ENCODE measurements at regions not wholly inside any gene's neighbourhood (a gene's known extent, or its start where the extent isn't known, plus 50 kb on each side); places are given as distances from the start of the nearest gene placed in this dataset.

DNA sequence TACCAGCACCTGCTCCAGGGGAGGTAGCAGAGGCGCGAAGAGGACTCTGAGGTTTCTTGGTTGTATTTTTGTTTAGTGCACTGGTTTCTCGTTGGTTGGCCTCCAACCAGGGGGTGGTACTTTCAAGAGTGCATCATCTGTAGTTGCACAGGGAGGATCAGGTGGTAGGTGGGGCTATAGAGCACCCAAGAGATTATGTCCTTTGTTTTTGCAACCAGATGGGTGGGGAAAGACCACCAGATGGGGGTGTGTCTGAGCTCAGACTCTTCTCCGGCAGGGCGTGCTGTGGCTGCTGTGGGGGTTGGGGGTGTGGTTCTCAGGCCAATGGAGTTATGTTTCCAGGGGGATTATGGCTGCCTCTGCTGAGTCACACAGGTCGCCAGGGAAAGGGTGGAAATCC is 254.4 kb upstream of the KLF12 start:
- DNase-seq (ENCODE audit: low spot score) = no peak

DNA sequence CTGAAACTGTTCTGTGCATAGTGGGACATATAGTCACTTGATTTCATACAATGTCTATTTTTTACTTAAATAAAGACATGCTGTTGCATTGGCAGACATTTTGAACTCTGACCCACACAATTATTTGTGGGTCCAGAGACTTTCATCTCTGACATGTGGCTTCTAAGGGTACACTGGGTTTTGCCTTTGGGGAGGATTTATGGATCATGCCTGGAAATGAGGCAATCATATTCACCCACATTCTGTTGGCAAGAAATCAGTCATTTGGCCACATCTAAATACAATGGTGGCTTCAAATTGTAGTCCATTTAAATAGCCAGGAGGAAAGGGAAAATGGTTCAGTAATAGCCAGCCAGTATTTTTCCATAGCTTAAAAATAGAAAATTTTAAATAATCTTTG is 238.3 kb upstream of the KLF12 start:
- DNase-seq (ENCODE audit: low spot score) = no peak

GRCh38 chr13:74367193-74367592 is 233.0 kb upstream of the KLF12 start:
- DNase-seq (ENCODE audit: low spot score) = no peak

DNA sequence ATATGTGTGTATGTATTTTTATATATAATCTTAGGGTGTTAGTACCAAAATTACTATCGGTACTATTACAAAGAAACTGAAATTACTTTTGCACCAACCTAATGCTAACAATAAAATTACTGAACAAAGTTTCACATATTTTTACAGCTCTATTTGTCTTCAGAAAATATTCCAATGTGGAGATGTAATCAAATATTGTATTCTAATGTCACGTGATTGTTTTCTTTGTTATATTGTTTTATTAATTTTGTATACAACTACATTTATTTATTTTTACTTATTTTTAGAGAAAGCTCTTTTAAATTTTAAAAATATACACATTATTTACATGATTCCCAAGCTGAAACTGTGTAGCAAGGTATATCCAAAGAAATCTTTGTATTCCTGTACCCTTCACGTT is 227.1 kb upstream of the KLF12 start:
- DNase-seq (ENCODE audit: low spot score) = no peak

GRCh38 chr13:74346960-74347359 is 212.8 kb upstream of the KLF12 start:
- DNase-seq (ENCODE audit: low spot score) = no peak

DNA sequence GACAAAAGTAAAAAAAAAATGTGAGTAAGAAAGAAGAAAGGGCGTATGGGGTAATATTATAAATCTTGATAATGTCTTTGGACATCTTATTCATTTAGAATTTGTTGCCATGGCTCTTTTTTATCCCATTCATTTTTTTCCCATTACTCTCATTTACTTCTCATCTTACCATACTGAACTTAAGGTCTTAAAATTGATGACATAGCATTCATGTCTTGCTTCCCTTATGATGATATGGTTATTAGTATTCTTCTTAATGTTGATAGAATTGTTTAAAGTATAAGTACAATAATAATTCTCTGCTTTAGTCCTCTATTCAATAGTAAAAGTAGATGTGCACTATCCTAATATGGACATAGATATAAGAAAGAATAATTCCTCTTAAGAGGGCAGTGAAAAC is 204.1 kb upstream of the KLF12 start:
- DNase-seq (ENCODE audit: low spot score) = no peak

GRCh38 chr13:74336546-74336945 is 202.3 kb upstream of the KLF12 start:
- no peak for DNase-seq (ENCODE audit: low spot score)

GRCh38 chr13:74335370-74335769 is 201.2 kb upstream of the KLF12 start:
- DNase-seq (ENCODE audit: low spot score) = no peak

GRCh38 chr13:74329962-74330361 is 195.8 kb upstream of the KLF12 start:
- DNase-seq (ENCODE audit: low spot score) = no peak

GRCh38 chr13:74325106-74325505 is 190.9 kb upstream of the KLF12 start:
- no peak for DNase-seq (ENCODE audit: low spot score)

DNA sequence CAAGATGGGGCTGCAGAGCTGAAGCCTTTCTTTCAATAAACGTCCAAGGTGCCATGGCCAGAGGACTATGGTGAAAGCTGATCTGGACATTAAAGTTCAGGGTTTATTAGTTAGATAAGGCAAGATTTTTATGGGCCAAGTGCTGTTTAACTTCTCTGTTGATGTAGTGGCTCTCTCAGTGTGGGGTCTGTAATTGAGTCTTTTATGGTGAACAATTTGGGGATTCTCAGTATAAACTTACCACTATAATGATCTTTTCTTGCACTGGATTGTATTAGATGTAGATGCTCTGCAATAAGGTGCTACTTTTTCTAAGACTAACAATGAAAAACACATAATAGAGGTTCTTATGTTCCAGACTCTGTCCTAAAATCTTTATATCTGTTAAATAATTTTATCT is 190.1 kb upstream of the KLF12 start:
- DNase-seq (ENCODE audit: low spot score) = no peak

DNA sequence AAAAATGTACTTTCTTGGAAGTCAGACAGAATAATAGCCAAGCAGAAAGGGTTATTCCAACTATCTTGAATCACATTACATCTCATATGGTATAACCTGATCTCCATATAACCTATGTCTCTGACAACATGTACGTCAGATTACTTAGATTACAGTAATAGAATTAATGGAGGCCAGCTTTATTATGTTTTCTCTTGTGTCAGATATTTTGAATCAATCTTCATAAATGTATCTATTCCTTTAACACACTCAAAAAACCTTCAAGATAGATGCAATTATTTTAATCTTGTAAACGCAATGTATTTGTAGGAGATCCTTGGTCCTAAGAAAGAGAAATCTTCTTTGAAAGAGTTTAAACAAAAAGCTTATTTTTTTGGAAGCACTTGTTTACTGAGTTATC is 188.4 kb upstream of the KLF12 start:
- DNase-seq (ENCODE audit: low spot score) = no peak

GRCh38 chr13:74320282-74320681 is 186.1 kb upstream of the KLF12 start:
- no peak for DNase-seq (ENCODE audit: low spot score)

DNA sequence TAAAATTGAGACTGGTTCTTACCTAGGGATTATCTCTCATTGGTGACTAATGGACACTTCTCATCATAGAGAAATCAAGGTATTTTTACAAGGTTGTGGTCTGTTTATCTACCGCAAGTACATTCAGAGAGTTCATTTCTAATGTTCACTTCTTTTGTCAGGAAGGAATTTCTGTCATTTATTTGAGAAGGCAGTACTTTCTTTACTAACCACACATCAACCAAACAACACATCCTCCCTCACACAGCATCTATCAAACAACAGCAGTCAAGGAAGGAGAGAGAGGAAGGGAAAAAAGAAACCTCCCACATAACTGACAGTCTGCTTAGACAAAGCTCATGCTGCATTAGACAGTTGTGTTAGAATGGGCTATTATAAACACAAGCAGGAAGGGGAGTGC is 182.3 kb upstream of the KLF12 start:
- DNase-seq (ENCODE audit: low spot score) = peak; percentile 28

DNA sequence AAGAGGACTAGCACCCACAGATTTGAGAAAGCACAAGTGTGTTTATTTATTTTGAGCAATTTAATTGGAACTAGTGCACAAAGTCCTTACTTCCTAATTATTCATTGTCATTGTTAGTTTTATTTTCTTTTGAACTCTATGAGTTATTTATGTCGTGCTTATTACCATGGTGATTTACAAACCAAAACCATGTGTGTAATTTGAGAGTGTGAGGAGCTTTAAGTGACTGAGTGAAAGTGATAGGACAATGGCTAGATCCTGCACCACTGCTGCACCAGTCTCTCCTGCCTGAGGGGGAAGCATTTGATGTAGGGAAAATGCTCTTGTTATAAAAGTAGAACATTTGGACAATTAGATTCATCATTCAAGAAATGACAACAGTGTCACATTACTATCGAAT is 172.3 kb upstream of the KLF12 start:
- no peak for DNase-seq (ENCODE audit: low spot score)

- no peak for DNase-seq (ENCODE audit: low spot score)
These were observed 171.7 kb upstream of the KLF12 start for GRCh38 chr13:74305876-74306275.

DNA sequence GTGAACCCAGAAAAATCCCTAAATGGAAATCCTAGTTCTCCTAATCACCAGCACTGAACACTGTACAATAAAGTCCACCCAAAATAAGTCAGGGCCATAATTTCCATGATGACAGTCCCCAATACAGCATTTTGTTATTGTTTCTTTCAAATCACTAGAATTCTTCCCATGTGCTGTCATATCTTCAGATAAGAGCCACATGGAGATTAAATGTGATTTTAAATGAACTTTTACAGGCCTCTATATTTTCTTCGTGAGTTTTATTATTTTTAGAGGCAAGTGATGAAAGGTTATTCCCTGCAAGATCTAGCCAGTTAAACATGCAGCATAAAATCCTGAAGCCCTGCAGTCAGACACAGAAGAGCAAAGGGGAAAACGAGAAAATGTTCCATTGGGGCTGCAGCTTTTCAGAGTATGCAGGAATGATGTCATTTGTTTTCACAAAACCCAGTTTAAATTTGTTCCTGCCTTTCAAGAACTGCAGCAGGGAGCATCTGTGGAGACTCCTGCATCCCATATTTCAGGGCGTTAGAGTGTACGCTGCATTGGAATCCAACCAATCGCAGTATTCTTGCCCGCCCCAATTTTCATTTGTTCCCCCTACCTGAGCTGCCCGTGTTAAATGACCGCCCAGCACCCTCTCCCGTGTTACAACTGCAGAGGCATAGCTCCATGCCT is 167.2 kb upstream of the KLF12 start:
- DNase-seq (ENCODE audit: low spot score) = no peak

- no peak for DNase-seq (ENCODE audit: low spot score)
These were observed 166.0 kb upstream of the KLF12 start for GRCh38 chr13:74300162-74300561.

GRCh38 chr13:74299721-74300120 is 165.5 kb upstream of the KLF12 start:
- no peak for DNase-seq (ENCODE audit: low spot score)

DNA sequence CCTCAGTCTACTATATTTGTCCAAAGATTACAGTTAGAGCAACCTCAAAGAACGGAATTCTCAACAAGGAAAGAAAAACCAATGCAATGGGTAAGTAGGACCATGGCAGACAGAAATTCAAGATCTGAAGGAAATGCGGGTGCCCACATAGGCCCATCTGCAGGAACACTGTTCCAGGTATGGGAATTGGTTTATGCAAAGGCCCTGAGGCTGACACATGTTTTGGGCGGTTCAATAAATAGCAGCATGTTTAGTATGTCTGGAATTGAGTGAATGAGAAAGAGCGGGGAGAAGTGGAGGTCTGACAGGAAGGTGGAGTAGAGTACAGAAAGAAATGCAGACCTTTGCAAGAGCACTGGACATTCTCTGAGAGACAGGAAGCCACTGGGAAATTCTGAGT is 164.7 kb upstream of the KLF12 start:
- no peak for DNase-seq (ENCODE audit: low spot score)

DNA sequence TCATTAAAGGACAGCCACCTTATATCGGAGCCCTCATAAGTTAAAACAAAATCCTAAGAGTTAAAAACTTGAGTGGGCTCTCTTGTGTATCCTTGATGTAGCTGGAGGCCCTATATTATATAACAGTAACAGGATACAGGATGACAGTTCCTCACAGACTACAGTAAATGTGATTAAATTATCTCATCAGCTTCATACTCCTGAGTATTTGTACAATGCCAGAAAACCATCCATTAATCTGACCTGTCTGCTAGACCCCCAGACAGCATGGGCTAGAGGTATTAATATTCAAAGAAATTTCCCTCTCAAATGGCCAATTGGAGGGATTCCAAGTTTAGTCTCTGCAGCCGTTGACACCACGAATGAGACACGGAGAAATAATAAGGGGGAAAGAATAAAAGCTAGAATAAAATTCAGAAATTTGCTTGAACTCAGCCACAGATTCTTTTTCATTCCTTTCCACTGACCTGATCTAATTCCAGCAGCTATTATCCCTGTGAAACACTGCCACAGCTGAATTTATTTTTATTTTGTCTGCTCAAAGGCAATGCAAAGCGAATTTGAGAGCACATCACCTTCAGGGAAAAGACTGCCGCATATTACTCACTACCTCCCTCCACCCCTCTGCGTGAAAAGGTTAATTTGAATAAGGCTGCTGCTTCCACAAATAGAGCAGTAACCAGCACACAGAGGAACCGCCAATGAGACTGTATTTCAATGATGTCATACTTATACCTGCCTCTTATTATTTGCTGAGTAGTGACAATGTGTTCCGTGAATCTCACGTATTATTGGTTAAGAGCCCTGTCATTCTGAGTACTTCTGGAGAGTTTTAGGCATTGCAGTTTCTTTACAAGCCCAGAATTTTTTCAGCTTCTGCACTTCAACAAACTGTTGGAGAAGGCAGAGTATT is 155.9 kb upstream of the KLF12 start:
- no peak for DNase-seq (ENCODE audit: low spot score)

DNA sequence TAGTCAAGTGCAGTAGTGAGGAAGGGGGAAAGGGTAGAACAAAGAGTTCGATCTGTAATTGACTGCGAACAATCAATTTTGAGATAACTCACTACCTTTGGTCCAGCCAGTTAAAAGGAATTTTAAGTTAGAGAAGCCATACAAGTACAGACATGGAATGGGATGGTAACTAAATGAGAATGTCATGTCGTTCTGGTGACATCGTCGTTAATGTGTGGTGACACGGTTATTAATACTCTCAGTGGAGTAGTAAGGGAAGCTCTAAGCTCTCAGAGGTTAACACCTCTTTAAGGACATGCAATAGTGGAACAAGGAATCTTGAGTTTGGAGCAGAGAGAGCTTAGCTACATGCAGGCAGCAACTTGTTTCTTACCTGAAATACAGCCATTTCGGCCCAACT is 154.9 kb upstream of the KLF12 start:
- DNase-seq (ENCODE audit: low spot score) = no peak

DNA sequence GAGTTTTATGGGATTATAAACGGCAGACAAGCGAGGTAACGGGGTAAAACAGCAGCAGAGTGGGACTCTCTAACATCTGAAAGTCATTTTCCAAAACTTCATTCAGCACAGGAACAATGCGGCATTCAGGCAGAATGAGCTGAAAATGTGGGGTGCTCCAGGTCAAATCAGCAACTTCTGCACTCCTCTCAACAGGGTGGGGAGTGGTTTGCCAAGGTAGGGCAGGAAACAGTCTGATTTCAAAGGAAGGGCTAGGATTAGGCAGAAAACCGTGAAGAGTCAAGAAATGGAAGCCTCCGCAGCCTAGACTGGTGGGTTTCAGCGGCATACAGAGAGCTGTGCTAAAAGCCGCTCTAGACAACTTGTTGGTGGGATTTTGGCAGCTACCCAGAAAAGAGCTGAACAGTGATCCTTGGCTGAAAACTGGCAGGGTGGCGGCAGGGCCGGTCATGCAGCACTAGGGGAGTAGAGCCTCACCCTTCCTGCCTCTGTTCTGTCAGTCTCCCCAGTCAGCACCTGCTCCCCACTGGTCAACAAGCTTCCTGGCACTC is 154.2 kb upstream of the KLF12 start:
- DNase-seq (ENCODE audit: low spot score) = peak; percentile 19
